Breast epithelium (tissue), 4 donors: ENCODE measurements at regions not wholly inside any gene's neighbourhood (a gene's known extent, or its start where the extent isn't known, plus 50 kb on each side); places are given as distances from the start of the nearest gene placed in this dataset.

ENCODE experiments used
- DNase-seq, 2 donors: peaks; one replicate each; pipeline ENCODE4 v3.0.0-alpha.2; 2019; ENCODE audit warnings: low spot score in 2 of 2
- H3K27ac ChIP-seq, 2 donors: fragments of 200-600 bp; sonication (generic) in 1 of 2; one replicate each; pipeline ENCODE4 v1.5.1; 2016 to 2019; ENCODE audit warnings: mild to moderate bottlenecking in 1 of 2
- H3K27me3 ChIP-seq, 2 donors: fragments of 200-600 bp; sonication (generic) in 1 of 2; one replicate each; pipeline versions ENCODE4 v1.5.1 to v1.6.0; 2017 to 2019; ENCODE audit warnings: control low read depth in 1 of 2, mild to moderate bottlenecking in 1 of 2
- H3K36me3 ChIP-seq: fragments of 200-600 bp; one replicate; pipeline ENCODE4 v1.5.1; 2019
- H3K4me1 ChIP-seq, 2 donors: fragments of 200-600 bp; sonication (generic); one replicate each; pipeline ENCODE4 v1.5.1; 2016 to 2019; ENCODE audit warnings: control low read depth in 1 of 2
- H3K4me3 ChIP-seq, 3 donors: fragments of 200-600 bp; sonication (generic); 1 replicate in 2 of 3; 2 replicates in 1 of 3; pipeline ENCODE4 v1.5.1; 2016 to 2019; ENCODE audit warnings: mild to moderate bottlenecking in 3 of 3, moderate library complexity in 2 of 3
- H3K9me3 ChIP-seq, 2 donors: fragments of 200-600 bp; sonication (generic) in 1 of 2; one replicate each; pipeline ENCODE4 v1.5.1; 2016 to 2019; ENCODE audit warnings: control low read depth in 1 of 2
- POLR2A ChIP-seq: fragments of 450-650 bp; IDR thresholded peaks from one replicate; pipeline ENCODE4 v1.6.1; 2016; ENCODE audit warnings: antibody characterized with exemption, mild to moderate bottlenecking, moderate library complexity
- POLR2AphosphoS5 ChIP-seq, 3 donors: sonication (generic); formaldehyde crosslinking; IDR thresholded peaks; one replicate each; pipeline ENCODE4 v1.6.1; 2017; ENCODE audit warnings: antibody characterized with exemption in 3 of 3
- intact Hi-C: fragments of 100-400 bp; cut with DNase I; formaldehyde crosslinking; loops from one replicate; pipeline ENCODE4 v1.15.1; 2023; ENCODE audit warnings: low total_unique reads
- TF ChIP-seq, protein P1 (sequence below), 3 donors: fragments of 450-650 bp; IDR thresholded peaks; one replicate each; pipeline ENCODE4 v1.5.1; 2016 to 2017; ENCODE audit warnings: antibody characterized with exemption in 3 of 3, mild to moderate bottlenecking in 3 of 3, moderate library complexity in 3 of 3

DNA sequence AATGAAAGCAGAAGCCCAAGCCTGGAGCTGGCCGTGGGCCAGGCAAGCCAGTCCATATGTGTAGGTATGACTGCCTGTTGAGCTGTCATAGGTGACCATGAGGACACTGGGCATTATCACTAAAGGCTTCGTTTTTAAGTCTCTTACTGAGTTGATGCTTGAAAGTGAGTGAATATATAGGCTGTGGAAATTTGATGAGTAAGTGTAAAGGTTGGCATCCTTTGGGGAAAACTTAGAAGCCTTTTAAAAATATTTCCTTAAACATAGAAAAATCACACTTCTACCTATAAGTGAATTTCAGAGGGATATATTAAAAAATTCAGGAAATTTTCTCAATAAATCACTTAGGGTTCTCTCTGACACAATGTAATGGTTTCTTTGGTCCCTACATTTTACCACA is 396.5 kb downstream of the FOXG1 start:
- no peak for TF ChIP-seq POLR2AphosphoS5 (IDR thresholded peaks at IDR 0.05)
- TF ChIP-seq, protein P1, sequence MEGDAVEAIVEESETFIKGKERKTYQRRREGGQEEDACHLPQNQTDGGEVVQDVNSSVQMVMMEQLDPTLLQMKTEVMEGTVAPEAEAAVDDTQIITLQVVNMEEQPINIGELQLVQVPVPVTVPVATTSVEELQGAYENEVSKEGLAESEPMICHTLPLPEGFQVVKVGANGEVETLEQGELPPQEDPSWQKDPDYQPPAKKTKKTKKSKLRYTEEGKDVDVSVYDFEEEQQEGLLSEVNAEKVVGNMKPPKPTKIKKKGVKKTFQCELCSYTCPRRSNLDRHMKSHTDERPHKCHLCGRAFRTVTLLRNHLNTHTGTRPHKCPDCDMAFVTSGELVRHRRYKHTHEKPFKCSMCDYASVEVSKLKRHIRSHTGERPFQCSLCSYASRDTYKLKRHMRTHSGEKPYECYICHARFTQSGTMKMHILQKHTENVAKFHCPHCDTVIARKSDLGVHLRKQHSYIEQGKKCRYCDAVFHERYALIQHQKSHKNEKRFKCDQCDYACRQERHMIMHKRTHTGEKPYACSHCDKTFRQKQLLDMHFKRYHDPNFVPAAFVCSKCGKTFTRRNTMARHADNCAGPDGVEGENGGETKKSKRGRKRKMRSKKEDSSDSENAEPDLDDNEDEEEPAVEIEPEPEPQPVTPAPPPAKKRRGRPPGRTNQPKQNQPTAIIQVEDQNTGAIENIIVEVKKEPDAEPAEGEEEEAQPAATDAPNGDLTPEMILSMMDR (IDR thresholded peaks at IDR 0.05) = no peak
- TF ChIP-seq POLR2A = no peak
- Histone ChIP-seq H3K9me3 (no peaks in the 10 kb centered on the region), H3K36me3 (no peaks in the 10 kb centered on the region), H3K27me3 (no peaks in the 10 kb centered on the region), H3K4me3 (no peak overlapping the region), H3K4me1 (no peaks in the 10 kb centered on the region), H3K27ac (no peak overlapping the region)
- intact Hi-C loops = no loop called here
- DNase-seq = no peak

DNA sequence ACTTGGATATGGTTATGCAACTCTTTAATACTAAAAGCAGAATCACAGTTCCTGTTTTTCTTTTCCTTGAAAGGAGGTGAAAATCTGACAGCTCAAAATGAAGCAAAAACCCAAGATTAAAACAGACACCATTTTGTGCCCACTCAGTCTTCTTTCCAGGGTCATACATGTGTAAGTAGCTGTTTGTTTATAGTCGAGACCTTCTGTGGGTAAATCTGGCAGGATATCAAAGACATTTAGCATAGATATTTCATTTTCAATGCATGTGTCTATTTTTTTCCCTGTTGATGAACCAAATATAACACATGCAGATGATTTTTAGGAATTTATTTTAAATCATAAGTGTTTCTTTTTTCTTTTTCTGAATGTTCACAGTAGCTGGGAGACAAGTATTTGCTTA is 398.8 kb downstream of the FOXG1 start:
- Histone ChIP-seq H3K27me3 (no peaks in the 10 kb centered on the region), H3K4me3 (no peak overlapping the region), H3K27ac (no peak overlapping the region), H3K36me3 (no peaks in the 10 kb centered on the region), H3K9me3 (no peaks in the 10 kb centered on the region), H3K4me1 (no peaks in the 10 kb centered on the region)
- TF ChIP-seq, protein P1 (IDR thresholded peaks at IDR 0.05) = no peak
- TF ChIP-seq POLR2A (no peak), POLR2AphosphoS5 (IDR thresholded peaks at IDR 0.05) (no peak)
- DNase-seq = no peak
- intact Hi-C loops = no loop called here

DNA sequence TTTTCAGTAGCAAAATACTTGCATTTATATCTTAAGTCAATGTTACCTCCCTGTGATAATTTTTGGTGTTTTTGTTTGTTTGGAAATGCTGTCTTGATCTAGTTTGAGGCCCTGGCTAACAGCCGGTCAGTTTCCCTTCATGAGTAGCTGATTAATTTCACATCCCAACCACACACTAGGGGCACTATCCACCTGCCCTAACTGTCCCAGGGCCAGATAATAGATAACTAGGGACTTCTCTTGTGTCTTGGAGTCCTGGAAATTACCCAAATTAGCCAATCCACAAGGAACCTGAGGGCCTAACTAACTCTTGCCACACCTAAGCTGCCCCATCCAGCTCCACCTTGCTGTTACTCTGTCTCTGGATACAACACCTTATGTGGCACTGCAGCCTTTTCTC is 399.9 kb downstream of the FOXG1 start:
- no peaks in the 10 kb centered on the region for H3K36me3 ChIP-seq
- no peak overlapping the region for H3K27ac ChIP-seq
- no peaks in the 10 kb centered on the region for H3K9me3 ChIP-seq
- H3K27me3 ChIP-seq = no peaks in the 10 kb centered on the region
- TF ChIP-seq POLR2AphosphoS5 (IDR thresholded peaks at IDR 0.05) = no peak
- TF ChIP-seq, protein P1 (IDR thresholded peaks at IDR 0.05) = no peak
- TF ChIP-seq POLR2A = no peak
- intact Hi-C loops = no loop called here
- H3K4me3 ChIP-seq = no peak overlapping the region
- H3K4me1 ChIP-seq = no peaks in the 10 kb centered on the region
- DNase-seq = no peak

DNA sequence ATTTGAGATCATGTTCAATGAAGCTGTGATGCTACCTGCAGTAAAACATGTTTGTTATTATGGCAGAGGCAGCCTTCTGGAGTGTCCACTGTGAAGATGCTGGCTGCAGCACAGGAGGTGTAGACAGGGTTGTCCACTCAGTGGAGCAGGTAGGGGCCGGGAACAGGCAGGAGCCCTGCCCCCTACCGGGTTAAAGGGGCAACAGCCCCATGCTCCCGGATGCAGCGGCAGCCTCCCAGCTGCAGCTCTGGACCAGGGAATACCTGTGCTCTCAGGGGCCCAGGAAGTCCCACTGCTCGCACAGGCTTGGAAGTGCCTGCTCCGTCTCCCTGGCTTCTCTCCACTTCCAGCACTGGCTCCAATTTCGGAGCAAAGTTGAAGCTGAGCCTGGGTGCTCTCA is 401.6 kb downstream of the FOXG1 start:
- Histone ChIP-seq H3K27ac (no peak overlapping the region), H3K9me3 (peaks cover 0 to 2% of the 10 kb centered on the region in 2 donors), H3K4me3 (no peak overlapping the region), H3K27me3 (no peaks in the 10 kb centered on the region), H3K4me1 (no peaks in the 10 kb centered on the region), H3K36me3 (no peaks in the 10 kb centered on the region)
- no peak for DNase-seq
- TF ChIP-seq, protein P1 (IDR thresholded peaks at IDR 0.05) = no peak
- TF ChIP-seq POLR2AphosphoS5 (IDR thresholded peaks at IDR 0.05) = no peak
- TF ChIP-seq POLR2A = no peak
- intact Hi-C loops = no loop called here

DNA sequence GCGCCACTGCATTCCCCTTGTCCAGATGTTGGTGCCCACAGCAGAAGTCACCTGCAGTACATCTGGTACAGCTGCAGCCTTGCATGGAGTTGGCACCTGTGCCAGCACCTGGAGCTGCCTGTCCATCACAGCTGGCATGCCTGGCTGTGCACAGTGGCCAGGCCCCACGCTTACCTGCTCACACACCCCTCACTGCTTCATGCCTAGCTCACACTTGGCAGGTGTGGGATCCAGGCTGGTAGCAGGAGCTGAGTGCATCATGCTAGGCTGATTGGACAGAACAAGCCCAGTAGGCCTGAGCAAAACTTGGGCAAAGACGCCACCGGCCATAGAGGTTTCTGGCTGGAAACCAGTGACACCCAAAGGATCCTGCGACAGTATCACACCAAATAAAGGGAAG is 402.8 kb downstream of the FOXG1 start:
- Histone ChIP-seq H3K4me1 (no peaks in the 10 kb centered on the region), H3K4me3 (no peak overlapping the region), H3K9me3 (peaks cover 0 to 2% of the 10 kb centered on the region in 2 donors), H3K36me3 (no peaks in the 10 kb centered on the region), H3K27ac (no peak overlapping the region), H3K27me3 (no peaks in the 10 kb centered on the region)
- intact Hi-C loops = no loop called here
- TF ChIP-seq, protein P1 (IDR thresholded peaks at IDR 0.05) = no peak
- TF ChIP-seq POLR2AphosphoS5 (IDR thresholded peaks at IDR 0.05) (no peak), POLR2A (no peak)
- no peak for DNase-seq
